Activated T-cell treated with anti-CD3 and anti-CD28 coated beads, Interleukin-2, amount 50 U/mL, for 72 hours (primary cell): ENCODE measurements at regions not wholly inside any gene's neighbourhood (a gene's known extent, or its start where the extent isn't known, plus 50 kb on each side); places are given as distances from the start of the nearest gene placed in this dataset.
"Not testable (repeated sequence)": the region's sequence is repeated elsewhere in the genome, so short reads cannot be mapped to it uniquely, and the experiment has no call there.

Experiments used
- ATAC-seq, 2 donors: fragments of 150-1000 bp; cut with Tn5 transposase; replicated peaks in 1 of 2; 2 replicates each; pipeline ENCODE4 v1.10.0; 2021; ENCODE audit warnings: moderate library complexity in 2 of 2, mild to moderate bottlenecking in 1 of 2
- DNase-seq, 2 donors: peaks; one replicate each; pipeline ENCODE4 v3.0.0; 2021 to 2022; ENCODE audit warnings: mixed read lengths in 1 of 2
- H3K27ac Mint-ChIP-seq: one replicate; pipeline ENCODE4 v1.8.0; 2022; ENCODE audit warnings: mild to moderate bottlenecking, moderate library complexity, mixed read lengths
- H3K27me3 Mint-ChIP-seq: one replicate; pipeline ENCODE4 v1.8.0; 2022; ENCODE audit warnings: low read depth, mixed read lengths
- H3K36me3 Mint-ChIP-seq, 2 donors: one replicate each; pipeline ENCODE4 v1.8.0; 2022; ENCODE audit warnings: mixed read lengths in 2 of 2, mild to moderate bottlenecking in 1 of 2; ENCODE audit not compliant: insufficient read depth in 2 of 2
- H3K4me1 Mint-ChIP-seq: one replicate; pipeline ENCODE4 v1.8.0; 2022; ENCODE audit warnings: low read depth, mixed read lengths
- H3K4me3 Mint-ChIP-seq, 2 donors: one replicate each; pipeline ENCODE4 v1.8.0; 2022; ENCODE audit warnings: mild to moderate bottlenecking in 2 of 2, mixed read lengths in 2 of 2, moderate library complexity in 2 of 2
- H3K9me3 Mint-ChIP-seq, 2 donors: one replicate each; pipeline ENCODE4 v1.8.0; 2022; ENCODE audit warnings: mixed read lengths in 2 of 2

DNA sequence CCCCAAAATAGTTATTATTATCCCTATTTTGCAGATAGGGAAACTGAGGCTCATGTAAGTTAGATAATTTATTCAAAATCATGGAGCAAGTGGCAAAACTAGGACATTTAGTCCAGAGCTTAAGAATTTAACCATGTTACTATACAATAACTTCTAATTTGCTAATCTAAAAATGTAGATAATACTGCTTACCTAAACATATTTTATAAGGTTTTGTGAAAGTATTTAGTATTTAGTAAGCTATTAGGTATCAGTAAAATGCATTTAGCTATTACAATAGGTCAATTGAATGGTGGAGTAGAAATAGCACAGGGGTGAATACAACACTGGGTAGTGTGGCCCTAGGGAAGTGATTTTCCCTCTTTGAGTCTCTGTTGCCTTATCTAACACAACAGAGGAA lies 648.3 kb downstream of the KIF4B start:
- Mint-ChIP-seq H3K27ac (no peak overlapping the region), H3K27me3 (no peaks in the 10 kb centered on the region), H3K4me3 (no peak overlapping the region), H3K36me3 (no peaks in the 10 kb centered on the region), H3K4me1 (no peaks in the 10 kb centered on the region), H3K9me3 (no peaks in the 10 kb centered on the region)
- no peak for DNase-seq
- ATAC-seq = no peak

- Mint-ChIP-seq H3K9me3 (no peaks in the 10 kb centered on the region), H3K27ac (no peak overlapping the region), H3K4me3 (no peak overlapping the region)
Observed at GRCh38 chr5:155665361-155665760, 651.8 kb downstream of the KIF4B start.

GRCh38 chr5:155672001-155672400 lies 655.0 kb upstream of the SGCD start:
- not testable (repeated sequence) for H3K27me3 Mint-ChIP-seq, H3K9me3 Mint-ChIP-seq, H3K36me3 Mint-ChIP-seq, H3K4me1 Mint-ChIP-seq, H3K4me3 Mint-ChIP-seq, ATAC-seq, DNase-seq, H3K27ac Mint-ChIP-seq

More at GRCh38 chr5:155665361-155665760, 651.8 kb downstream of the KIF4B start:
- Mint-ChIP-seq H3K36me3 (no peaks in the 10 kb centered on the region), H3K4me1 (no peaks in the 10 kb centered on the region), H3K27me3 (no peaks in the 10 kb centered on the region)
- DNase-seq (no peak), ATAC-seq (no peak)

DNA sequence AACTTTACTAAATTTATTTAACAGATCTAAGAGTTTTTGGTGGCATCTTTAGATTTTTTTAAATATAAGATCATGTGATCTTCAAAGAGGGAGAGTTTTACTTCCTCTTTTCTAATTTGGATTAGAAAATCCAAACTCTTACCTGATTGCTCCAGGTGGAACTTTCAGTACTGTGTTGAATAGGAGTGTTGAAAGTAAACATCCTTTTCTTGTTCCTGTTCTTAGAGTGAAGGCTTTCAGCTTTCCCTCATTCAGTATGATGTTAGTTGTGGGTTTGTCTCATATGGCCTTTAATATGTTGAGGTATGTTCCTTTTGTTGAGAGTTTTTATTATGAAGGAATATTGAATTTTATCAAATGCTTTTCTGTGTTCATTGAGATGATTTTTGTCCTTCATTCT lies 650.0 kb upstream of the SGCD start:
- Mint-ChIP-seq H3K9me3 (peaks cover 2% of the 10 kb centered on the region in 2 donors), H3K4me1 (no peaks in the 10 kb centered on the region), H3K4me3 (no peak overlapping the region), H3K27me3 (no peaks in the 10 kb centered on the region), H3K27ac (no peak overlapping the region), H3K36me3 (no peaks in the 10 kb centered on the region)
- DNase-seq (no peak), ATAC-seq (no peak)

DNA sequence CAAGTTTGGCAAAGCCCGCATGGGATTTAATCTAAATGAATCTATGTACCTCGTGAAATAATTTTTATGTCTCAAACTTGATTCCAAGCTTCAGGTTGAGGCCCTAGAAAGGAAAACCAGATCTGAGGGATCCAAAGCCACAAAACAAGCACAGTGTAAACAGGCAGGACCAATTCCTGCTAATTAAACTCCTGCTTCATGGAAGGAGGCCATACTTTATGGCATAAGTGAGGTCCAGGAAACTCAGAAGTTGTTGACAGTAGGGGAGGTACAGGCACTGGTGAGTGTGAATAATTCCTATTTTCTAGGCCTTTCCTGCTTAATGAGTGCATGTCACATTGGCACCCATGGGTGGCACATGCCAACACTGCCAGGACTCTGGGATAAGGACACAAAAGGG lies 648.6 kb upstream of the SGCD start:
- H3K9me3 Mint-ChIP-seq = peaks cover 0 to 6% of the 10 kb centered on the region in 2 donors
- no peaks in the 10 kb centered on the region for H3K36me3 Mint-ChIP-seq
- ATAC-seq (no peak), DNase-seq (no peak)
- no peak overlapping the region for H3K4me3 Mint-ChIP-seq
- H3K27me3 Mint-ChIP-seq = no peaks in the 10 kb centered on the region
- no peak overlapping the region for H3K27ac Mint-ChIP-seq
- no peaks in the 10 kb centered on the region for H3K4me1 Mint-ChIP-seq

- DNase-seq (no peak), ATAC-seq (no peak)
- no peak overlapping the region for H3K4me3 Mint-ChIP-seq
- H3K27me3 Mint-ChIP-seq = no peaks in the 10 kb centered on the region
- peaks cover 0 to 3% of the 10 kb centered on the region in 2 donors for H3K9me3 Mint-ChIP-seq
- no peaks in the 10 kb centered on the region for H3K4me1 Mint-ChIP-seq
- H3K36me3 Mint-ChIP-seq = no peaks in the 10 kb centered on the region
- H3K27ac Mint-ChIP-seq = no peak overlapping the region
Observed at GRCh38 chr5:155679530-155679929, 647.4 kb upstream of the SGCD start.

GRCh38 chr5:155684417-155684816 lies 642.5 kb upstream of the SGCD start:
- no peak for ATAC-seq
- DNase-seq = no peak
- H3K27ac Mint-ChIP-seq = no peak overlapping the region

DNA sequence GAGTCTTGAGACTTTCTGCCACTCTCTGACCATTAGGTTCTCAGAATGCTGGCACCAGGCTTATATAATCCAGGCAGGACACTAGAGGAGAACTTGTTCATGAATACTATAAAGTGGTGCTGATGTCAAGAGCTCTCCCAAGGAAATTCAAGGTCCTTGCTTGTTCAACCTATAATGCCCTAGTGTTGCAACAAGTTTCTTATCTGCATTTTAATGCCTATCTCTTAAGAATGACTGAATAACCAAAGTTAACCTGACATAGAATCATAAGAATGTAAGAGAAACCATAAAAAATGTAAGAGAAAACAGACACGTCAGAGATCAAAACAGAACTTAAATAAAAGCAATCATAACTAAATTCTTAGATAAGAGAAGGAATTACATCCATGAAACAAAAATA lies 640.8 kb upstream of the SGCD start:
- Mint-ChIP-seq H3K9me3 (peaks cover 0 to 3% of the 10 kb centered on the region in 2 donors), H3K4me1 (no peaks in the 10 kb centered on the region), H3K27ac (no peak overlapping the region), H3K4me3 (no peak overlapping the region), H3K36me3 (no peaks in the 10 kb centered on the region), H3K27me3 (no peaks in the 10 kb centered on the region)
- DNase-seq (no peak), ATAC-seq (no peak)

More at GRCh38 chr5:155684417-155684816, 642.5 kb upstream of the SGCD start:
- Mint-ChIP-seq H3K27me3 (no peaks in the 10 kb centered on the region), H3K36me3 (no peaks in the 10 kb centered on the region), H3K9me3 (peaks cover 0 to 3% of the 10 kb centered on the region in 2 donors), H3K4me1 (no peaks in the 10 kb centered on the region), H3K4me3 (no peak overlapping the region)

DNA sequence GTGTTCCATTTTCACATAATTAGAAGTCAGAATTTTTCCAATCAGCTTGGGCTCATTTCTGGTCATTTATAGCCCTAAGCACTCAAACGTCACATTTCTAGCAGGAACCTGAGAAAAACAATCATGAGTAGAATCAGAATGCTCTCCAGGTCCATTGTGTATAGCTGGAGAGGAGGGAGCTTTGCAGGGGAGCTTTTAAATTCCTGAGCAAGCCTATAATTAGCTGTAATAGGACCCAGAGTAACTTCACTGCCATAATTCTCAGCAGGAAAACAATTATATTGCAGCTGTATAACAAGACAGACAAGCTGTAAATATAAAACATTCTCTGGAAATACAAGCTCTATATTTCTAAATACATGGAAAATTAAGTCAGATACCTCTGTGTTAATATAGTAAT lies 637.6 kb upstream of the SGCD start:
- ATAC-seq = no peak
- Mint-ChIP-seq H3K4me3 (no peak overlapping the region), H3K9me3 (no peaks in the 10 kb centered on the region), H3K4me1 (no peaks in the 10 kb centered on the region), H3K36me3 (no peaks in the 10 kb centered on the region), H3K27ac (no peak overlapping the region), H3K27me3 (no peaks in the 10 kb centered on the region)
- no peak for DNase-seq

DNA sequence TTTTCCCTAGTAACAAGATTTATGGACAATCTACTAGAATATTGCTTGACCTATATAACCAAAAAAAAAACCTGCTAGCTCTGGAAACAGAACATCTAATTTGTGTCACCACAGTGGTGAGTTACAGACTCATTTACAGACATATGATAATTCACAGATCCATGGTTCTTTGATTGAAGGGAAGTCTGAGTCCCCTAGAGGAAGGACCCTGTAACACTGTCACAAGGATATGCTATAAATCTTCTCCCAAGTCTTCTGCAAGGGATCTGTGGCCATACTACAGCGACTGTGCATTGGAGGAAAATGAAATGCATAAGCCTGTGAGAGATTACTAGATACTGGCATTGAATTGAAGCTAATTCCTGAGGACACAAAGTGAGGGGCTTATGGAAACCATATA lies 630.6 kb upstream of the SGCD start:
- no peak for DNase-seq
- Mint-ChIP-seq H3K4me1 (no peaks in the 10 kb centered on the region), H3K27ac (no peak overlapping the region), H3K9me3 (no peaks in the 10 kb centered on the region), H3K27me3 (no peaks in the 10 kb centered on the region), H3K4me3 (no peak overlapping the region), H3K36me3 (no peaks in the 10 kb centered on the region)
- ATAC-seq = no peak

- no peak for ATAC-seq
Observed at GRCh38 chr5:155697236-155697635, 629.7 kb upstream of the SGCD start.

DNA sequence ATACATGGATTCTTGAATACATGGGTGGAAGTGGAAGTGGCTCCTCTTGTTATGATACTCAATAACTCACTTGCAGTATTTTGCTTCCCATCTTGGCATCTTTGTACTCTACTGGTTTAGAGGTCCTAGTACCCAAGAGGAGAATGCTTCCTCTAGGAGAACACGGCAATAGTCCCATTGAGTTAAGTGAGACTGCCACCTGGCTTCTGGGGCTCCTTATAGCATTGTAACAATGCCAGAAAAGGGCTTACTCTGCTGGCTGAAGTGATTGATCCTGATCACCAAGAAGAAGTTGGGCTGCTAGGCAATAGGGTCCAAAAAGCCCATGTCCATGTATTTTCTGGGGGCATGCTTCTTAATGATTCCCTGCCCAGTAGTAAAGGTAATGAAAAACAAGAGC lies 627.6 kb upstream of the SGCD start:
- Mint-ChIP-seq H3K27ac (no peak overlapping the region), H3K36me3 (no peaks in the 10 kb centered on the region), H3K9me3 (no peaks in the 10 kb centered on the region), H3K4me3 (no peak overlapping the region), H3K27me3 (no peaks in the 10 kb centered on the region), H3K4me1 (no peaks in the 10 kb centered on the region)
- ATAC-seq = no peak
- DNase-seq = no peak

More at GRCh38 chr5:155697236-155697635, 629.7 kb upstream of the SGCD start:
- Mint-ChIP-seq H3K4me1 (no peaks in the 10 kb centered on the region), H3K4me3 (no peak overlapping the region), H3K27me3 (no peaks in the 10 kb centered on the region), H3K9me3 (no peaks in the 10 kb centered on the region), H3K36me3 (no peaks in the 10 kb centered on the region), H3K27ac (no peak overlapping the region)
- DNase-seq = no peak

DNA sequence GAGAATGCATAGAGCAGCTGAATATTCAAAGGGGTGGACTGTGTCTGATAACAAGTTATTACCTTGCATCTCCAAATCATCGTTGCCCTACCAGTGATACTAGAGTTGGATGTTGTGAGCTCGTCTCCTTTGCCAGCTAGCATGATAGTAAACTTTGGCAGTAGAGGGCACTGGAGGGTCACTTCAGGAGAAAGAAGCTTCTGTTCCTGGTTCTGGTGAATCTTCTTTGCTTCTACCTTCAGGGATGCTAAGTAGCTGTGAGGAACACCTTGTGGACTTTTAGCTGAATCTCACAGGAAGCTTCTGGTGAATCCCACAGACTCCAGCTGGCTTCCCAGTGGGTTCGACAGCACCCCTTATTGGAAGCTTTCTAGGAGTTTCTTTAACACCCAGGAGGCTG lies 626.6 kb upstream of the SGCD start:
- Mint-ChIP-seq H3K27me3 (no peaks in the 10 kb centered on the region), H3K9me3 (no peaks in the 10 kb centered on the region), H3K4me1 (no peaks in the 10 kb centered on the region), H3K27ac (no peak overlapping the region), H3K36me3 (no peaks in the 10 kb centered on the region), H3K4me3 (no peak overlapping the region)
- no peak for DNase-seq
- no peak for ATAC-seq

GRCh38 chr5:155711882-155712281 lies 615.1 kb upstream of the SGCD start:
- no peak for ATAC-seq
- H3K4me3 Mint-ChIP-seq = no peak overlapping the region

More at GRCh38 chr5:155711882-155712281, 615.1 kb upstream of the SGCD start:
- Mint-ChIP-seq H3K36me3 (peaks cover 0 to 2% of the 10 kb centered on the region in 2 donors), H3K27ac (no peak overlapping the region), H3K4me1 (no peaks in the 10 kb centered on the region), H3K9me3 (peaks cover 1 to 5% of the 10 kb centered on the region in 2 donors), H3K27me3 (no peaks in the 10 kb centered on the region)
- DNase-seq = no peak
